ENCODE measurements at regions not wholly inside any gene's neighbourhood (a gene's known extent, or its start where the extent isn't known, plus 50 kb on each side); places are given as distances from the start of the nearest gene placed in this dataset.
A peak's percentile ranks its signal among the peaks of the same experiment; 100 is the strongest.

DNA sequence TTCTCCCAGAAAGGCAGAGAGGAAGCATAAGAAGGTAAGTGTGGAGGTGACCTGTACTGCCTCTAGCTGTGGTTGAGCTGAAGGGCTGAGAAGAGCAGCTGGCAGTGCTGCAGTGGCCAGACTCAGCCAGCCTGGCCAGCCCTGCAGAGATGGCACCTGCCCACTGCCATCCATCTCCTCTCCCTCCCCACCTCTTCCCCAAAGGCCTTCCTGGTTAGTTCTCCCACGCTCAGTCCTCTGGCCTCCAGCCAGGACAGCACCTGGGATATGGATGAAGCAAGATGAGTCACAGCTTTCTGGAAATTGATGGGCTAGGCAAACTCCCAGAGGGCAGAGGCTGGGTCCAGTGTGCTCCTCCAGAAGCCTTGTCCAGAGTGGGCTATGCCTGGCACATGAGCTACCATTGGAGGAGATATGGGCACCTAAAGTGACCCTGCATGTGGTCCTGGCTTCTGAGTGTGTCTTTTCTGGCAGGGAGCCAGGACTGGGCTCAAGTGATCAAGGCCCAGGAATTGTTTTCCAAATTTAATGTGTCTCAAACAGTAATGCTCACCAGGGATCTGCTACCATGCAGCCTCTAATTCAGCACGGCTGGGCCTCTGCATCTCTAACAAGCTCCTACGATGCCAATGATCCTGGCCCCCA, 81.0 kb upstream of the CACUL1 start:
- ATAC-seq = peak; percentile 73

DNA sequence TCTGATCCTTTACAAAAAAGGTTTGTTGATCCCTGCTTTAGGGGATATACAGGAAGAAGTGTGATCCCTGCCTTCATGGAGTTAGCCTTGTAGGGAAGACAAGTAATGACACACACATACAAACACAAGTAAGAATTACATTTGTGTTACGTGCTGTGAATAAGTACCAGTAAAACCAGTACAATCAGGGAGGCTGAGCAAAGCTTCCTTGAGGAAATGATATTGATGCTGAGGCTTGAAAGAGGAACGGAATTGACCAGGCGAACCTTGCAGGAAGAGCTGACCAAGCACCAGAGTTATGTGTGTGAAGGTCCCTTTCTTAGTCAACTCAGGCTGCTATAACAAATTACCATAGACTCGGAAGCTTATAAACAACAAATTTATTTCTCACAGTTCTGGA, 83.6 kb upstream of the CACUL1 start:
- peak; percentile 65 for ATAC-seq

DNA sequence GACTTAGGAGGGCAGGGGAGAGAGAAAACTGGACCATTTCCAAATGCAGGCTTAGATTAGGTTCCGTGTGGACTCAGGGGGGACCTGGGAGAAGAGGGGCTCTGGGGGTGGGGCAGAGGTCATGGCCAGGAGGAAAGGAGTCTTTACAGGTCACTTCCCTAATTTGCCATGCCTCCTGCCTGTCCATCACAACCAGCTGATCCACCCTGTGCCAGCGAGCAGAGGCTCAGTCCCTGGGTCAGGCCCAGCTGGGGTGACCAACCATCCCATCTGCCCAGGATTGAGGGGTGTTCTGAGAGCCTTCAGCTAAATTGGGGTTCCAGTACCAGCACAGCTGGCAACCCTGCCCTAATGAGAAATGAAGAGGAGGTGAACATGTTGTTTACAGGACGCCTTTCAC, 84.6 kb upstream of the CACUL1 start:
- ATAC-seq = no peak

DNA sequence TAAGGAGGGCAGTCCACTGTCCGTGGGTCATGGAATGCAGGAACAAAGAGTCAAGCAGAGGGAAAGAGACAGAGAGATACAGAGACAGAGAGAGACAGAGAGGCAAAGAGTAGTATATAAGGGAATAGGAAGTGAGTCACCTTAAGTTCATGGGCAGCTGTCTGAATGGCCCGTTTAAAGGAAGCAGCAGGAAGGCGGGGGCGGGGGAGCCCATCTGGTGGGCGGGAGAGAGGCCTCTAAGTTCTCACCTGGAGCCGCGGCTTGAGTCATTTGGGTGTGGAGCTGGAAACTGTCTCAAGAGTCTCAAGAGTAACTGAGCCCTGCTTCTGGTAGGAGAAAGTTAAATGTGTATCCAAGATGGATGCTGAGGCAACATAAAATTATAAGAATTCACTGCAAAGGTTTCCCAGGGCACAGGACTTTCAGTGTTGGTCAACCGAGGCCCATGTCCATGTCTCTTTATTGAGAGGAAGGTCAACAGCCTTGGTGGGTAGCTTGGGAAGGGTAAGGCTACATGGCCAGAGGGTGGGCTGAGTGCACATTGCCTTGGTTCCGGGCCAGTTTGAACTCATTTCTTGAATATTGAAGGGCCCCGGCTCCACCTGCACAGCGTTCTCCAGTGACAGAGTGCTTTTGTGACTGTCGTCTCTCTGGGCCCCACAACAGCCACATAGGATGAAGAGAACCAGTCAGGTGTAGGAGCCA, 85.5 kb upstream of the CACUL1 start:
- ATAC-seq = peak; percentile 85

DNA sequence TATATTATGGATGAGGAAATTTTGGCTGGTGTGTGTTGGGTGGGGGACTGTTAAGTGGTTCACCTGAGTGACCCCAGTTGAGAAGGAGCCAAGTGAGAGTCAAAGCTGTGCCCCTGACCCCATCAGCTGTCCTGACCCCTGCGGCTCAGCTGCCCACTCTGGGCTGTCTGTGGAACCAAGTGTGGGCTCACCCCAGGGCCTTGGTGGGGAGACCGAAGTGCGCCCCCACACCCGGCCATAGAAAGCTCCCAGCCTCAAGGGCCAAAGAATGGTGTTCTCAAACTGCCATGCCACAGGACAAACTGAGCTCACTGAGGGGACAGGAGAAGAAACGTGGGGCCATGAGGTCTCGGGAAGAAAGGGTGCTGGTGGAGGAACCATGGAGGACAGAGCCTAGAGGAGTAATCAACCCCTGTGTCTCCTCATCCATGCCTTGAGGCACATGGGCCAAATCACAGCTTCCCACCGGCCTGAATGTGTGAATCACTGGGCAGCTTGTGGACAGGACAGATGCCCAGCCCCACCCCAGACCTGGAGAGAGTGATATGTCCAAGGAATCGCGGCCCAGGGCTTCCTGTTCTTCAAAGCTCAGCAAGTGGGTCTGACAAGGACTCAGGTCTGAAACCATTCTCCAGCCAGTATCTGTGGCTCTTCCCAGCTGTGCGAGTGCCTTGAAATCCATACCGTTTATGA, 86.2 kb upstream of the CACUL1 start:
- no peak for ATAC-seq

DNA sequence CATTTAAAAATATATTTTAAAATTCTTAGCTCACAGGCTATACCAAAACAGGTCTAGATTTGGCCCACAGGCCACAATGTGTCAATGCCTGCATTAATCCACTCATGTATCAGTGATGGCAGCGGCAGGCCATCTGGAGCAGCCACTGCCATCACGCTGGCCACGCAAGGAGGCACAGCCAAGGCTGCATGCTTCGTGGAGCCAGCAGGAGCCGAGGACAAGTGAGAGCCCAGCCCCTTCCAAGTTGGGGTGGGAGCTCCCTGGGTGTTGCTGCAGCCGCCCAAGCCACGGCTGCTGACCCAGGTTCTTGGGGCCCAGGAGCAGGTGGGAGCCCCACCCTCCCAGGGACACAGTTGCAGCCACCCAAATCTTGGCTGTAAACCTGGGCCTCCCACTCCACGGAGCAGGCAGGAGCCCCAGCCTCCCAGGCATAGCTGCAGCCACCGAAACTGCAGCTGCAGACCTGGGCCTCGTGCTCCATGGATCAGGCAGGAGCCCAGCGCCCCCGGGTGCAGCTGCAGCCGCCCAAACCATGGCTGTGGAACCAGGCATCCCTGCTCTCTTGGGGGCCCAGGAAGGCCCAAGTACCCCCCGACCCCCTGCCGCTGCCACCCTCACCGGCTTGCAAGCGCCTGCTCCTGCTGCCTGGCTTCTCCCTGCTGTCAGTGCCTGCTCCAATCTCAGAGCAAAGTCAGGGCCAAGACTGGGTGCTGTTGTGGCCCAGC, 87.3 kb upstream of the CACUL1 start:
- ATAC-seq = no peak

DNA sequence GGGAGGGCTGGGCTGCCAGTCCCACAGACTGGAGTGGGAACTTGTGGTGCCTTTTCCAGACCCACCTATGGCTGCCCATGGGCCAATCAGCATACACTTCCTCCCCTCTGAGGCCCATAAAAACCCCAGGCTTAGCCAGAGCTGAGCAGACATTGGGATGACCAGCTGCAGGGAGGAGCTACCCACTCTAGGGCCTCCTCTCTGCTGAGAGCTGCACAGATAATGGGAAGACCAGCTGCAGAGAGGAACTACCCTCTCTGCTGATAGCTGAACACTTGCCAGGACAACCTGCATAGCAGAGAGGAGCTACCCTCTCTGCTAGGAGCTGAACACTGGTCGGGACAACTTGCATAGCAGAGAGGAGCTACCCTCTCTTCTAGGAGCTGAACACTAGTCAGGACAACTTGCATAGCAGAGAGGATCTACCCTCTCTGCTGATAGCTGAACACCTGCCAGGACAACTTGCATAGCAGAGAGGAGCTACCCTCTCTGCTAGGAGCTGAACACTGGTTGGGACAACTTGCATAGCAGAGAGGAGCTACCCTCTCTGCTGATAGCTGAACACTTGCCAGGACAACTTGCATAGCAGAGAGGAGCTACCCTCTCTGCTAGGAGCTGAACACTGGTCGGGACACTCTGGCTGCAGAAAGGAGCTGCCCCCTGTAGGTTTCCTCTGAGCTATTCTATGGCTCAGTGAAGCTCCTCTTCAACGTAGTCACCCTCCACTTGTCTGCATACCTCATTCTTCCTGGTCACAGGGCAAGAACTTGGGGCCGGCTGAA, 88.3 kb upstream of the CACUL1 start:
- ATAC-seq = no peak

DNA sequence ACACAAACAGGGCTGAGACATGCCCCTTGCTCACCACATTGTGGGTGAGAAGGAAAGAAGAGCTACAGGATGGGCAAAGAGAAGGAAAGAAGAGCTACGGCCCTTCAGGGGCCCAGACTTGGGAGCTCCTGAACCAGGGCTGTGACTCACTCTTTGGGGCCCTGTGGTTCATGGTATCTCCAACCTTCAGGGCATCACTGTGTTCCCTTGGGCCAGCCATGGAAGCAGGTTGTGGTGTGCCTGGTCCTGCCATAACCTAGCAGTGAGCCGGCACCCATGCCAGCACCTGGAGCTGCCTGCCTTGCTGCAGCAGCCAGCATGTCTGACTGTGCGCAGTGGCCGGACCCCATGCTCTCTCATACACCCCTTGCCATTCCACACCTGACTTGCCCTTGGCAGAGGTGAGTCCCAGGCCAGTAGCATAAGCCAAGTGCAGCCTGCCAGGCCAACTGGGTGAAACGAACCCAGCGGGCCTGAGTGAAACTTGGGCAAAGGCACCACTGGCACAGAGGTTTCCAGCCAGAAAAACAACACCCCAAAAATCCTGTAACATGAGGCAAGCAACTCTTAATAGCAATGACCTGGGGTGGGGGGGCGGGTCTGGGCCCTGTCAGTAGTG, 89.0 kb upstream of the CACUL1 start:
- ATAC-seq = no peak

DNA sequence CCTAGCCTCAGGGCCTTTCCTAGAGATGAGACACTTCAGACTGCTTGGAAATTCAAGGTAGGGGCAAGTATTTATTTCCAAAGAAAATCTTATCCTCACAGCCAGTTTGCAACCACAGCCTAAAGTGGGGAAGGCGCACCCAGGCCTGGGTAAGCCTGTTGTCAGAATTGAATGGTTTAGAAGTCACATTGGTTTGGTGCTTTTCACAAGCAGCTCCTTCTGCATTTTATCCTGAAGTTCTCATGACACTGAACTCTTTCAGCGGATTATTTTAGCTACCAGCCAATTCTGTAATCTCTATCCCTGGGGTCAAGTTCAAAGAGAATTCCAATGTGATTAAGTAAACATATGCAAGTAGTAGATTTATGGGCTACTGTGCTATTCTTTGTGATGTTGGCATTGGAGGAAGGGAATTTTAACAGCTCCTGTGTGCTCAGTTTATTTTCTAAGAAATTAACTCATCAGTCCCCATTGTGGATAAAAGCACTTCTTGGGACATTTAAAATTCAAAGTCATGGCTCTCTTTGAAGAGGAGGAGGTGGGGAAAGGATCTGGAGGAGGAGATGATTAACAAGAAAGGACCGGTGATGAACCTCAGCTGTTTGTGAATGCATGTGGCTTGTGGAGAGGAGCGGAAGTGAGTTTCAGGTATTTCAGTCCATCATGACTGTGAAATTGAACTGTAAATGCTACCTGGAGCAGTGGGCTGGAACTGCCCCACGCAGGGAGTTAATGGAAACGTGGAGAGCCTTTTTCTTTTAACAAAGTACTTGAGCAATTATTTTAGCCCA, 90.2 kb upstream of the CACUL1 start:
- no peak for ATAC-seq

DNA sequence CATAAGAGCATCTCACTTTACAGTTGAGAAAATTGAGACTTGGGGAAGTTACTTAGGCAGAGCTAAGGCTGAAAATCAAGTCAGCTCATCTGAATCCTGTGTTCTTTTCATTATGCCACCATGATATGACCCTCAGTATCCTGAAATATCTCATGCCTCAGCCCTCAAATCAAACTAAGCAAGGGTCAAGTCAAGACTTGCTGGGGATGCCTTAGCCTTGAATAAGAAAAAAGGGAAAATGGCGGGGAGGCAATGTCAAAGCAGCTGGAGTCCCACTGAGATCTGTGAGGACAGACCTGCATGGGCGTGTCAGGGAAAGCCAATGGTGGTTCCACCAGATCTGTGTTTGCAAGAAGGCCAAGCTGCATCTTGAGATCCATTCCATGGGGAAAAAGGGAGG, 91.0 kb upstream of the CACUL1 start:
- ATAC-seq = no peak

DNA sequence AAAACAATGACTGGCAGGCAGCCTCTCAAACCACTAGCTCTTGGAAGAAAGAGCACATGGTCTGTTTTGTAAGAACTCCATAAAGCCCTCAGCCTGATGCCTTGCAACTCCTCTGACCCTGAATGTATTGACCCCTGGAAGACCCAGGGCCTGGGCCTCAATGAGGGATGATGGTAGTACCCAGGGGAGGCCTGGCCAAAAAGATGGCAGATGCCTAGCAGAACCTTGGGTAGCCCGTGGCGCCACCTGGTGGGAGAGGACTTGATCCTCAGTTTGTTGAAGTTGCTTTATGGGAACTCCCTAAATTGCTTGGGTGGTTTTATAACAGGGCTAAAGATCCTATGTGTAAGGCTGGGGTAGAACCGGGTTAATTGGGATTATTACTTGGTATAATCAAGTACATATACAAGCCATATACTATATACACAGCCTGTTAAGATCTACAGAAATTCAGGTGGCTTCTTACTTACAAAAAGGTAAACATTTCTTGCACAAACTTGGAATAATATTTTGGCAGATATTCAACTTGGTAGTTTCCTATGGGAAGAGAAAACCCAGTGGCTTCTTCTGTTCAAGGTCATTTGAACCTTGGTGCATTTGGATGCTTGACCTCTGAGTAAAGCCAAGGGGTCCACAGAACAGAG, 95.8 kb upstream of the CACUL1 start:
- ATAC-seq = peak; percentile 74

DNA sequence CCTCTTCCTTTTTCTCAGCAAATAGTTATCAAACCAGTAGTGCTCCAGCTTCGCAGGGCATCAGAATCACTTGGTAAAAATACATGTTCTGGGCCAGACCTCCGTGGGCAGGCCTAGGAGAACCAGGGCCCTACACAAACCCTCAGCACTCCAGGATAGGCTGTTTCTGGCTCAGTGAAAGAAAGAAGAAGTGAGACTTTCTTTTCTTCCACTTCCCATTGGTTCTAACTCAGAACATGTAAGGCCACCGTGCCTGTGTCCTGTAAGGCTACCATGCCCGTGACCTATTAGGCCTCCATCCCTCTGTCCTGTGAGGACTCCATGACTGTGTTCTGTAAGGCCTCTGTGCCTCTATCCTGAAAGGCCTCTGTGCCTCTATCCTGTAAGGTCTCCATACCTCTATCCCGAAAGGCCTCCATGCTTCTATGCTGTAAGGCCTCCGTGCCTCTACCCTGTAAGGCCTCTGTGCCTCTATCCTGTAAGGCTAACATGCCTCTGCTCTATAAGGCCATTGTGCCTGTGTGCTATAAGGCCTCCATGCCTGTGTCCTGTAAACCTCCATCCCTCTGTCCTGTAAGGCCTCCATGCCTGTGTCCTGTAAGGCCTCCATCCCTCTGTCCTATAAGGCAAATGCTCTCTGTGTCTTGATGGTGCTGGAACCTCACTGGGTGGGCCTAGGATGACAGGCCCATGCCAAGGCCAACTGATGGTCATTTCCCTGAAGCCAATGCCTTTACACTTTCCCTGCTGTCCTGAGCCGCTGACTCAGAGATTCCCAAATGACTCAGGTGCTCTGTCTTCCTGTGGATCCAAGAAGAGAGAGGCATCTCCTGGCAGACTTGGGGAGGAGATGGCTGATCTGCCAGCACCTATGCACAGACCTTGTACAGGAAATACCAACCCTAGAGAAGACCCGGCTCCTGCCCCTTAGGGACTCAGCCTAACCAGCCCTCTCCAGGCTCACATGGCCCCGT, 96.6 kb upstream of the CACUL1 start:
- ATAC-seq = no peak

DNA sequence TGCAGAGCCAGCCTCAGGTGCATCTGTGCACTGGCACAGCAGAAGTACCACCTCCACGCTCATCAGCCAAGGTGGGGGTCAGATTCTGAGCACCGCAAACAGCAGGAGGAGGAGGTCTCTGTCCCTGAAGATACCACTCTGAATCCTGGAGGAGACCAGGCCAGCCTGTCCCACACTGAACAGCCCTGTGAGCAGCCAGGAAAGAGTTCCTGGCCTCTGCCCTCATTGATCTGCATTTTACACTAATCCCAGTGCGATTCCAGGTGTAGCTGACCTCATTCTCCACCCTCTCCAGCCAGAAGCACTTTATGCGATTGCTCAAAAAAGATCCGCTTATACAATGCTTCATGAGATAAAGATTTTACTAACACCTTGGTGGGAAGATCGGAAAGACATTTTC, 99.1 kb upstream of the CACUL1 start:
- no peak for ATAC-seq

DNA sequence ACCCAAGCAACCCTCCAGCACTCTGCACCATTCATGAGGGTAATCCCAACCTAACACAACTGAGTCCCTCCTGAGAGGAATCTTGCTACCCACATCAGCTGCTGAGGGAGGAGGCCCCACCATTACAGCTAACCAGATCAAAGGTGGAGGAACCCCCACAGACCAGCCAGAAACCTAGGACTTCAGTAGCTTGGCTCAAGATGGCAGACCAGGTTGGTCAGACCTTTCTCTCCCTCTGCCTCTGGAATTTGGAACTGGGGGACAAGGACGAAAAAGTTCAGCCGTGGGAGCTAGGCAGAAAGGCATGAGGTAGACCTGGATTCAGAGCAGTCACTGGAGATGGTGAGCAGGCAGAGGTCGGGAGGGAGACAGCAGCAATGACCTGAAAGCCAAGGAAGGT, 101.3 kb upstream of the CACUL1 start:
- ATAC-seq = no peak

DNA sequence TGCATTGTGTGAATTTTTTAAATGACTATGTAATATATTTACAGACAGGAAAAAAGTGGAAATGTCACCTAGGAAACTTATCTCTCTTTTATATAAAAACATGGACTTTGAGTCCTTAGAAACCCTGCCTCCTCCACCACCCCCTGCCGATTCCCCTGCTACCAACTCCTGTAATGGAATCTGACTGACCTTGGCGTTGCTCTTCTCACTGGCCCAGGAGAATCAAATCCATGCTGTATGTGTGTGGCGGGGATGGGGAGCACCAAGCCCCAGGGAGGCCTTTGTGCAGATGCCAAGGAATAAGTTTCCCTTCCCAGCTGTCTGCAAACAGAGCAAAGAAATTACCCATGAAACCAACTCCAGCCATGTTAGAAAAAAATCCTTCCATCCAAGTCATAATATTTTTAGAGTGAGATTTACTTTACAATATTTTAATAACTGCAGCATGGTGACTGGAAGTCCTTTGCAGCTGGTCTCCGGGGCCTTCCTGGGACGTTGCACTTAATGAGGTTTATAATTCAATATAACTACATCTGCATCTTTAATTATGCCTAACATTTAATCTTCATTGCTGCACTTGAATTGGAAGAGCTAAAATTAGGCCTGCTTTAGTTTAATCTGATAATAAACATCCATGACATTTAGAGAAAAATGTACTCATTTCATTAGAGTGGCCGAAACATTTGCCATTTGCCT, 111.4 kb upstream of the CACUL1 start:
- no peak for ATAC-seq

DNA sequence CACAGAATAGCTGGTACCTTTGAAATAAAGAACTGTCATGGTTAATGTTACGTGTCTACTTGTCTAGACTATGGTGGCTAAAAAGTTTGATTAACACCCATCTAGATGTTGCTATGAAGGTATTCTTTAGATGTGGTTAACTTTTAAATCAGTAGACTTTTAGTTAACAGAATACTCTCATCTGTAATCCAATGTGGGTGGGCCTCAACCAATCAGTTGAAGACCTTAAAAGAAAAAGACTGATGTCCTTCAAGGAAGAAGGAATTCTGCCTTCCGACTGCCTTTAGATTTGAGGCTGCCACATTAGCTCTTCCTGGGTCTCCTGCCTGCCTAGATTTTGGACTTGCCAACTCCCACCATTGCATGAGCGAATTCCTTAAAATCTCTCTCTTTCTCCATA, 113.0 kb upstream of the CACUL1 start:
- no peak for ATAC-seq

DNA sequence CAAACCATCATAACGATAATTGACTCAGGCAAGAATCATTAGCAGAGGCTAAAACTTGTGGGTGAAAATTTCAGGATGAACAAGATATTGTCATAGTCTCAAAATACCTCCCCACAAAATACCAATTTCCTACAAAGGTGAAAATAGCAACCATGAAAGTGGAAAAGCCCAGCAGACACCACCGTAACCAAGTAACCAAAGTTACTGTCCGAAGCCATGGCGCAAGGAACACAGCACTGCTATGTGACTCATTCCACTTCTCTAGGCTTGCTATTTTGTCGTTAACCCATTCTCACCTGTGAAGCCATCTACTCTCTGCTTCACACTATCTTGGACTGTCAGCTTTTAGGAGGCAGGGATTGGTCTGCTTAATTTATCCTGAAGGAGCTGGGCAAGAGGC, 113.8 kb upstream of the CACUL1 start:
- no peak for ATAC-seq

DNA sequence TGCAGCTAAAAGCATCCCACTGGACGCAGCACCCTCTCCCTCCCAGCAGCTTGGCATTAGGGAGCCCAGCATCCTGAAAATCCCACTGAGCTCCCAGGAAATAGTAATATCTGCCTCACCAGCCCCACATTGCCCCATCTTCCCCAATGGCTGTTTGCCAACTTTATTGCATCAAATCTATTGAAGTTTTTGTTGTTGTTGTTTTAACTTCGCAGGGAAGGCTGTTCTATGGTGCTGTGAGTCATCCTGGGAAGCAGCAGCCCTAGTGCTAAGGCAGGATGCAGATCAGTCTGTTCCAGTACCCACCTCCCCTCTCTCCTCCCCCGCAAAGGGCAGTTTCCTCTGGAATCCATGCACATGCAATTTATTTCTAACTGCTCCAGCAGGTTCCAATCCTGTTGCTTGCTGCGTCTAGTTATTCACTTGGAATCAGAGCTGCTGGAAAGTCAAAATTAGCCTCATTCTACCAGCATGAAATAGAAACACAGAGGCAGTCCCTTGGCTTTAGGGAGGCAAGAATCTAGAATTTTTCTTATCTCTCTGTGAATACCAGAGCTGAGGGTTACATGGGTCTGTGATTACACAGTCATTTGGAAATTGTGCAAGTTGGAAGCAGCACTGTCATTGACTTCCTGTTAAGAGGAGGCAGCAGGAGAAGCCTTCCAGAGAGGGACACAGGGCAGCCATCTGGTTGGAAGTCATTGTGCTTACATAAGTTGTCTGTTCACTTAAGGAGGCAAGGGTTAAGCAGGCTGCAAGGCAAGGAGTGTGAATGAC, 115.9 kb upstream of the CACUL1 start:
- peak; percentile 81 for ATAC-seq

All from esophagus mucosa (tissue), 1 donor.